SK-N-SH treated with all-trans-retinoic acid at 6 μM for 48 hours (cell line): ENCODE measurements at regions not wholly inside any gene's neighbourhood (a gene's known extent, or its start where the extent isn't known, plus 50 kb on each side); places are given as distances from the start of the nearest gene placed in this dataset.
A peak's percentile ranks its signal among the peaks of the same experiment; 100 is the strongest.

Source experiments
- ATAC-seq: fragments of 200-7000 bp; cut with Tn5 transposase; 3 replicates; pipeline ENCODE4 v1.9.1; 2020; ENCODE audit warnings: mild to moderate bottlenecking, moderate library complexity
- ARNTL ChIP-seq: fragments of 450-650 bp; formaldehyde crosslinking; IDR thresholded peaks from 2 replicates; pipeline ENCODE4 v1.5.0; 2020; ENCODE audit warnings: low read depth, mild to moderate bottlenecking, moderate library complexity, borderline replicate concordance
- BACH2 ChIP-seq: fragments of 250-450 bp; sonication (Bioruptor Pico); IDR thresholded peaks from 2 replicates; pipeline ENCODE4 v1.9.0; 2021; ENCODE audit warnings: mild to moderate bottlenecking, borderline replicate concordance
- CSDC2 ChIP-seq: fragments of 250-450 bp; sonication (Bioruptor Pico); IDR thresholded peaks from 2 replicates; pipeline ENCODE4 v1.5.0; 2020; ENCODE audit warnings: mild to moderate bottlenecking, moderate library complexity
- CSRNP3 ChIP-seq: fragments of 250-450 bp; sonication (Bioruptor Pico); IDR thresholded peaks from 2 replicates; pipeline ENCODE4 v1.5.1; 2021; ENCODE audit warnings: mild to moderate bottlenecking, moderate library complexity
- ESRRG ChIP-seq: fragments of 250-450 bp; sonication (Bioruptor Pico); IDR thresholded peaks from 2 replicates; pipeline ENCODE4 v1.6.1; 2021; ENCODE audit warnings: mild to moderate bottlenecking
- GLIS3 ChIP-seq: fragments of 250-450 bp; sonication (Bioruptor Pico); IDR thresholded peaks from 2 replicates; pipeline ENCODE4 v1.5.0; 2020; ENCODE audit warnings: mild to moderate bottlenecking, moderate library complexity
- ISL1 ChIP-seq: fragments of 250-450 bp; sonication (Bioruptor Pico); IDR thresholded peaks from 2 replicates; pipeline ENCODE4 v2.1.2; 2022; ENCODE audit warnings: mild to moderate bottlenecking, moderate library complexity
- OSR1 ChIP-seq: fragments of 250-450 bp; sonication (Bioruptor Pico); IDR thresholded peaks from 2 replicates; pipeline ENCODE4 v1.8.0; 2022; ENCODE audit warnings: moderate library complexity, mild to moderate bottlenecking, inconsistent platforms
- PATZ1 ChIP-seq: fragments of 250-450 bp; sonication (Bioruptor Pico); IDR thresholded peaks from 2 replicates; pipeline ENCODE4 v1.8.0; 2020; ENCODE audit warnings: mild to moderate bottlenecking, moderate library complexity, borderline replicate concordance
- PPARA ChIP-seq: fragments of 250-450 bp; sonication (Bioruptor Pico); IDR thresholded peaks from 2 replicates; pipeline ENCODE4 v1.5.0; 2020; ENCODE audit warnings: mild to moderate bottlenecking, borderline replicate concordance
- RARB ChIP-seq: fragments of 250-450 bp; sonication (Bioruptor Pico); IDR thresholded peaks from 2 replicates; pipeline ENCODE4 v1.8.0; 2021; ENCODE audit warnings: mild to moderate bottlenecking, moderate library complexity
- SNAI2 ChIP-seq: fragments of 250-450 bp; sonication (Bioruptor Pico); IDR thresholded peaks from 2 replicates; pipeline ENCODE4 v1.5.0; 2020; ENCODE audit warnings: mild to moderate bottlenecking, moderate library complexity
- TCF4 ChIP-seq: fragments of 250-450 bp; sonication (Bioruptor Pico); IDR thresholded peaks from 2 replicates; pipeline ENCODE4 v1.8.0; 2021; ENCODE audit warnings: mild to moderate bottlenecking, moderate library complexity, borderline replicate concordance
- TSHZ2 ChIP-seq: fragments of 250-450 bp; sonication (Bioruptor Pico); IDR thresholded peaks from 2 replicates; pipeline ENCODE4 v1.5.0; 2020; ENCODE audit warnings: mild to moderate bottlenecking, moderate library complexity
- ZFP3 ChIP-seq: fragments of 250-450 bp; sonication (Bioruptor Pico); IDR thresholded peaks from 2 replicates; pipeline ENCODE4 v1.5.0; 2020; ENCODE audit warnings: mild to moderate bottlenecking, moderate library complexity
- ZFP30 ChIP-seq: fragments of 450-650 bp; formaldehyde crosslinking; IDR thresholded peaks from 2 replicates; pipeline ENCODE4 v1.5.0; 2022; ENCODE audit warnings: mild to moderate bottlenecking, moderate library complexity
- ZNF565 ChIP-seq: fragments of 450-650 bp; formaldehyde crosslinking; conservative IDR thresholded peaks from 2 replicates; pipeline ENCODE4 v1.5.0; 2020; ENCODE audit warnings: low read depth, mild to moderate bottlenecking, moderate library complexity
- ZNF70 ChIP-seq: fragments of 450-650 bp; formaldehyde crosslinking; IDR thresholded peaks from 2 replicates; pipeline ENCODE4 v1.5.0; 2020; ENCODE audit warnings: mild to moderate bottlenecking, moderate library complexity
- ZNF8 ChIP-seq: fragments of 450-650 bp; formaldehyde crosslinking; IDR thresholded peaks from 2 replicates; pipeline ENCODE4 v1.5.0; 2020; ENCODE audit warnings: mild to moderate bottlenecking, moderate library complexity
- TF ChIP-seq, protein P1 (sequence below): fragments of 250-450 bp; sonication (Bioruptor Pico); IDR thresholded peaks from 2 replicates; pipeline ENCODE4 v1.8.0; 2021; ENCODE audit warnings: low read depth, mild to moderate bottlenecking, moderate library complexity, borderline replicate concordance
- TF ChIP-seq, protein P2 (sequence below): fragments of 250-450 bp; sonication (Bioruptor Pico); IDR thresholded peaks from 2 replicates; pipeline ENCODE4 v1.5.1; 2020; ENCODE audit warnings: low read depth, mild to moderate bottlenecking, moderate library complexity

DNA sequence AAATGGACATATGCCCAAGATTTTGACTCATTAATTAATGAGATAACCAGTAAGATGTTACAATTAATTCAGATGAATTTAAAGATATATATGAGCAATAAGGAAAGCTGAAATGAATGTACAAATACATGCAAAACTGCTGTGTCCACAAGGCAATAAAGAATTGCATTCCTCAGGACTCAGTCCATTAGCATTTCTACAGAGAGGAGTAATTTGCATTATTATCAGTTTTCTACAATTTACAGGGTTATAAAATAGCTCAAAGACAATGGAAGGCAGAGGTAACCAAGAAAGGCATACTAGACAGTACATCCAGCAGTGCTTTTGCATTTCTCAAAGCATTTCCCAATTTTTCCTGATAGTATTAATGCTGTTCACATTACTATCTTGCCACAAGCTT lies 377.1 kb upstream of the GOLIM4 start:
- no peak for ATAC-seq
- TF ChIP-seq ESRRG (CRISPR knock-in tag) (no peak), ZNF8 (CRISPR knock-in tag) (no peak), ZFP30 (CRISPR knock-in tag) (no peak)

- no peak for ATAC-seq
- no peak for TF ChIP-seq PPARA (CRISPR knock-in tag)
- TF ChIP-seq BACH2 (CRISPR knock-in tag), result no peak
- TF ChIP-seq ZFP30 (CRISPR knock-in tag), result no peak
- TF ChIP-seq ISL1 (CRISPR knock-in tag), result peak; percentile 56
- TF ChIP-seq ARNTL (CRISPR knock-in tag), result no peak
- no peak for TF ChIP-seq SNAI2 (CRISPR knock-in tag)
These were observed 374.7 kb upstream of the GOLIM4 start for GRCh38 chr3:168470380-168470779.

GRCh38 chr3:168469436-168469835 lies 373.7 kb upstream of the GOLIM4 start:
- TF ChIP-seq RARB (CRISPR knock-in tag) (no peak), ARNTL (CRISPR knock-in tag) (no peak)
- ATAC-seq, result no peak

GRCh38 chr3:168467115-168467714 lies 371.5 kb upstream of the GOLIM4 start:
- TF ChIP-seq PPARA (CRISPR knock-in tag), result no peak
- no peak for TF ChIP-seq CSDC2
- TF ChIP-seq ZNF70 (CRISPR knock-in tag), result no peak
- TF ChIP-seq TCF4 (CRISPR knock-in tag), result no peak
- no peak for TF ChIP-seq TSHZ2 (CRISPR knock-in tag)
- no peak for TF ChIP-seq OSR1 (CRISPR knock-in tag)
- TF ChIP-seq, protein P1, sequence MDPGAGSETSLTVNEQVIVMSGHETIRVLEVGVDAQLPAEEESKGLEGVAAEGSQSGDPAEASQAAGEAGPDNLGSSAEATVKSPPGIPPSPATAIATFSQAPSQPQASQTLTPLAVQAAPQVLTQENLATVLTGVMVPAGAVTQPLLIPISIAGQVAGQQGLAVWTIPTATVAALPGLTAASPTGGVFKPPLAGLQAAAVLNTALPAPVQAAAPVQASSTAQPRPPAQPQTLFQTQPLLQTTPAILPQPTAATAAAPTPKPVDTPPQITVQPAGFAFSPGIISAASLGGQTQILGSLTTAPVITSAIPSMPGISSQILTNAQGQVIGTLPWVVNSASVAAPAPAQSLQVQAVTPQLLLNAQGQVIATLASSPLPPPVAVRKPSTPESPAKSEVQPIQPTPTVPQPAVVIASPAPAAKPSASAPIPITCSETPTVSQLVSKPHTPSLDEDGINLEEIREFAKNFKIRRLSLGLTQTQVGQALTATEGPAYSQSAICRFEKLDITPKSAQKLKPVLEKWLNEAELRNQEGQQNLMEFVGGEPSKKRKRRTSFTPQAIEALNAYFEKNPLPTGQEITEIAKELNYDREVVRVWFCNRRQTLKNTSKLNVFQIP (CRISPR knock-in tag), result no peak
- no peak for TF ChIP-seq GLIS3
- TF ChIP-seq ZNF565 (CRISPR knock-in tag), result no peak
- no peak for TF ChIP-seq SNAI2 (CRISPR knock-in tag)
- TF ChIP-seq, all 23 proteins: peak for 0
- ATAC-seq, result peak; percentile 91

- no peak for TF ChIP-seq SNAI2 (CRISPR knock-in tag)
- TF ChIP-seq ZNF70 (CRISPR knock-in tag), result no peak
- no peak for TF ChIP-seq RARB (CRISPR knock-in tag)
- no peak for TF ChIP-seq ESRRG (CRISPR knock-in tag)
- TF ChIP-seq PATZ1 (CRISPR knock-in tag), result no peak
- TF ChIP-seq CSRNP3 (CRISPR knock-in tag), result no peak
- TF ChIP-seq ARNTL (CRISPR knock-in tag), result no peak
- TF ChIP-seq, protein P2, sequence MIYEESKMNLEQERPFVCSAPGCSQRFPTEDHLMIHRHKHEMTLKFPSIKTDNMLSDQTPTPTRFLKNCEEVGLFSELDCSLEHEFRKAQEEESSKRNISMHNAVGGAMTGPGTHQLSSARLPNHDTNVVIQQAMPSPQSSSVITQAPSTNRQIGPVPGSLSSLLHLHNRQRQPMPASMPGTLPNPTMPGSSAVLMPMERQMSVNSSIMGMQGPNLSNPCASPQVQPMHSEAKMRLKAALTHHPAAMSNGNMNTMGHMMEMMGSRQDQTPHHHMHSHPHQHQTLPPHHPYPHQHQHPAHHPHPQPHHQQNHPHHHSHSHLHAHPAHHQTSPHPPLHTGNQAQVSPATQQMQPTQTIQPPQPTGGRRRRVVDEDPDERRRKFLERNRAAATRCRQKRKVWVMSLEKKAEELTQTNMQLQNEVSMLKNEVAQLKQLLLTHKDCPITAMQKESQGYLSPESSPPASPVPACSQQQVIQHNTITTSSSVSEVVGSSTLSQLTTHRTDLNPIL, result no peak
- no peak for TF ChIP-seq ZFP3 (CRISPR knock-in tag)
- ATAC-seq, result no peak
These were observed 366.1 kb upstream of the GOLIM4 start for GRCh38 chr3:168461793-168462192.
